ENCODE measurements at regions not wholly inside any gene's neighbourhood (a gene's known extent, or its start where the extent isn't known, plus 50 kb on each side); places are given as distances from the start of the nearest gene placed in this dataset.

DNA sequence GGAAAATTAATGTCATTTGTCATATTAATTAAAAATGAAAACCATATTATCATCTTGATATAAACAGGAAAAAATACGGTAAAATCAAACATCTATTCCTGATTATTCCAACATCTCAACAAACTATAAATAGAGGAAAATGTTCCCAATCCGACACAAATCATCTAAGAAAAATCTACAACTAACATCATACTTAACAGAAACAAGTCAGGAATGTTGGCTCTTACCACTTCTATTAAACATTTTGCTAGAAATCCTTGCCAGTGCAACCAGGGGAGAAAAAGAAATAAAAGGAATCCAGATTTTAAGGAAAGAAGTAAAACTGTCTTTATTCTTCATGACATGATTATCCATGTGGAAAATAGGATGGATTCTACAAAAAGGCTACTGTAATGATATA is 77.0 kb upstream of the IRF2BP2 start:
- Mint-ChIP-seq H3K27me3 (ENCODE audit: unreplicated experiment) (no peaks in the 10 kb centered on the region), H3K27ac (ENCODE audit: unreplicated experiment) (no peak overlapping the region), H3K4me3 (ENCODE audit: unreplicated experiment) (no peak overlapping the region), H3K4me1 (ENCODE audit: unreplicated experiment) (peaks cover 12% of the 10 kb centered on the region), H3K36me3 (ENCODE audit: unreplicated experiment) (peaks cover 2% of the 10 kb centered on the region), H3K9me3 (ENCODE audit: unreplicated experiment) (peaks cover 4% of the 10 kb centered on the region)
- TF ChIP-seq, protein P1, sequence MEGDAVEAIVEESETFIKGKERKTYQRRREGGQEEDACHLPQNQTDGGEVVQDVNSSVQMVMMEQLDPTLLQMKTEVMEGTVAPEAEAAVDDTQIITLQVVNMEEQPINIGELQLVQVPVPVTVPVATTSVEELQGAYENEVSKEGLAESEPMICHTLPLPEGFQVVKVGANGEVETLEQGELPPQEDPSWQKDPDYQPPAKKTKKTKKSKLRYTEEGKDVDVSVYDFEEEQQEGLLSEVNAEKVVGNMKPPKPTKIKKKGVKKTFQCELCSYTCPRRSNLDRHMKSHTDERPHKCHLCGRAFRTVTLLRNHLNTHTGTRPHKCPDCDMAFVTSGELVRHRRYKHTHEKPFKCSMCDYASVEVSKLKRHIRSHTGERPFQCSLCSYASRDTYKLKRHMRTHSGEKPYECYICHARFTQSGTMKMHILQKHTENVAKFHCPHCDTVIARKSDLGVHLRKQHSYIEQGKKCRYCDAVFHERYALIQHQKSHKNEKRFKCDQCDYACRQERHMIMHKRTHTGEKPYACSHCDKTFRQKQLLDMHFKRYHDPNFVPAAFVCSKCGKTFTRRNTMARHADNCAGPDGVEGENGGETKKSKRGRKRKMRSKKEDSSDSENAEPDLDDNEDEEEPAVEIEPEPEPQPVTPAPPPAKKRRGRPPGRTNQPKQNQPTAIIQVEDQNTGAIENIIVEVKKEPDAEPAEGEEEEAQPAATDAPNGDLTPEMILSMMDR (IDR thresholded peaks at IDR 0.05) = no peak
- no peak for DNase-seq (ENCODE audit: extremely low spot score, unreplicated experiment)

DNA sequence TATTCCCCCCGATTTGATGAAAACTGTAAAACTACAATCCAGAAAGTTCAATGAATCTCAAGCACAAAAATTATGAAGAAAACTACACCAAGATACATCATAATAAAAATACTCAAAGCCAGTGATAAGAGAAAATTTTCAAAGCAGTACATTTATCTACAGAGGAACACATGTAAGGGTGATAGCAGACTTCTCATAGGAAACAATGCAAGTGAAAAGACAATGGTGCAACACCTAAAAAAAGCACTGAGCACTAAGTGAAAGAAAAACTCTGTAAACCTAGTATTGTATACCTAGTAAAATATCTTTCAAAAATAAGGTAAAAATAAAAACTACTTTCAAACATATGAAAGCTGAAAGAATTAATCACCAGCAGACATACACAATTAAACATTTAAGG is 76.1 kb upstream of the IRF2BP2 start:
- Mint-ChIP-seq H3K9me3 (ENCODE audit: unreplicated experiment) (peaks cover 4% of the 10 kb centered on the region), H3K4me3 (ENCODE audit: unreplicated experiment) (no peak overlapping the region), H3K36me3 (ENCODE audit: unreplicated experiment) (peaks cover 2% of the 10 kb centered on the region), H3K27me3 (ENCODE audit: unreplicated experiment) (no peaks in the 10 kb centered on the region), H3K4me1 (ENCODE audit: unreplicated experiment) (peaks cover 12% of the 10 kb centered on the region), H3K27ac (ENCODE audit: unreplicated experiment) (no peak overlapping the region)
- no peak for DNase-seq (ENCODE audit: extremely low spot score, unreplicated experiment)
- TF ChIP-seq, protein P1 (IDR thresholded peaks at IDR 0.05) = no peak

- Mint-ChIP-seq H3K9me3 (ENCODE audit: unreplicated experiment) (peaks cover 4% of the 10 kb centered on the region), H3K27me3 (ENCODE audit: unreplicated experiment) (no peaks in the 10 kb centered on the region), H3K4me3 (ENCODE audit: unreplicated experiment) (no peak overlapping the region), H3K27ac (ENCODE audit: unreplicated experiment) (no peak overlapping the region), H3K36me3 (ENCODE audit: unreplicated experiment) (peaks cover 2% of the 10 kb centered on the region), H3K4me1 (ENCODE audit: unreplicated experiment) (peaks cover 12% of the 10 kb centered on the region)
- TF ChIP-seq, protein P1 (IDR thresholded peaks at IDR 0.05) = no peak
- no peak for DNase-seq (ENCODE audit: extremely low spot score, unreplicated experiment)
These were observed 74.9 kb upstream of the IRF2BP2 start for GRCh38 chr1:234684856-234685255.

- H3K27ac Mint-ChIP-seq (ENCODE audit: unreplicated experiment) = peak overlapping the region; percentile 43
- H3K27me3 Mint-ChIP-seq (ENCODE audit: unreplicated experiment) = no peaks in the 10 kb centered on the region
- H3K36me3 Mint-ChIP-seq (ENCODE audit: unreplicated experiment) = peaks cover 2% of the 10 kb centered on the region
- TF ChIP-seq, protein P1 (IDR thresholded peaks at IDR 0.05) = no peak
- peaks cover 12% of the 10 kb centered on the region for H3K4me1 Mint-ChIP-seq (ENCODE audit: unreplicated experiment)
- no peak overlapping the region for H3K4me3 Mint-ChIP-seq (ENCODE audit: unreplicated experiment)
- peaks cover 4% of the 10 kb centered on the region for H3K9me3 Mint-ChIP-seq (ENCODE audit: unreplicated experiment)
- peak; percentile 46 for DNase-seq (ENCODE audit: extremely low spot score, unreplicated experiment)
These were observed 74.1 kb upstream of the IRF2BP2 start for GRCh38 chr1:234683861-234684632.

GRCh38 chr1:234683127-234683860 is 73.3 kb upstream of the IRF2BP2 start:
- no peak overlapping the region for H3K4me3 Mint-ChIP-seq (ENCODE audit: unreplicated experiment)
- H3K27ac Mint-ChIP-seq (ENCODE audit: unreplicated experiment) = peak overlapping the region; percentile 43
- H3K27me3 Mint-ChIP-seq (ENCODE audit: unreplicated experiment) = no peaks in the 10 kb centered on the region
- TF ChIP-seq, protein P1 (IDR thresholded peaks at IDR 0.05) = no peak
- peak; percentile 17 for DNase-seq (ENCODE audit: extremely low spot score, unreplicated experiment)
- H3K36me3 Mint-ChIP-seq (ENCODE audit: unreplicated experiment) = peaks cover 2% of the 10 kb centered on the region
- peaks cover 4% of the 10 kb centered on the region for H3K9me3 Mint-ChIP-seq (ENCODE audit: unreplicated experiment)
- H3K4me1 Mint-ChIP-seq (ENCODE audit: unreplicated experiment) = peaks cover 12% of the 10 kb centered on the region

Data from osteocyte (in vitro differentiated cells).